Fibroblast of gingiva (primary cell): ENCODE measurements at regions not wholly inside any gene's neighbourhood (a gene's known extent, or its start where the extent isn't known, plus 50 kb on each side); places are given as distances from the start of the nearest gene placed in this dataset.

ENCODE experiments used
- DNase-seq: peaks from one replicate; pipeline ENCODE4 v3.0.0-alpha.2; 2011; ENCODE audit warnings: low read depth

- DNase-seq, result no peak
Observed at GRCh38 chr2:10985260-10985659, 73.5 kb downstream of the KCNF1 start.

GRCh38 chr2:10985901-10986535 lies 74.3 kb downstream of the KCNF1 start:
- DNase-seq, result no peak

GRCh38 chr2:10987439-10987838 lies 75.7 kb downstream of the KCNF1 start:
- DNase-seq, result no peak

- no peak for DNase-seq
Observed at GRCh38 chr2:10987861-10988260, 76.1 kb downstream of the KCNF1 start.

GRCh38 chr2:10989151-10989550 lies 77.4 kb downstream of the KCNF1 start:
- no peak for DNase-seq

- DNase-seq, result no peak
Observed at GRCh38 chr2:10989782-10990181, 78.0 kb downstream of the KCNF1 start.

GRCh38 chr2:10990561-10991111 lies 78.9 kb downstream of the KCNF1 start:
- DNase-seq, result no peak

- no peak for DNase-seq
Observed at GRCh38 chr2:10992023-10992791, 80.5 kb downstream of the KCNF1 start.

- no peak for DNase-seq
Observed at GRCh38 chr2:10993001-10993481, 81.3 kb downstream of the KCNF1 start.

- no peak for DNase-seq
Observed at GRCh38 chr2:10995366-10995970, 83.7 kb downstream of the KCNF1 start.

- DNase-seq, result no peak
Observed at GRCh38 chr2:11004199-11004598, 92.5 kb downstream of the KCNF1 start.

- no peak for DNase-seq
Observed at GRCh38 chr2:11005032-11005431, 93.3 kb downstream of the KCNF1 start.

- no peak for DNase-seq
Observed at GRCh38 chr2:11006191-11006590, 94.5 kb downstream of the KCNF1 start.

GRCh38 chr2:11007331-11008264 lies 95.9 kb downstream of the KCNF1 start:
- DNase-seq, result no peak

- no peak for DNase-seq
Observed at GRCh38 chr2:11008773-11009172, 97.0 kb downstream of the KCNF1 start.

- no peak for DNase-seq
Observed at GRCh38 chr2:11009176-11009575, 97.4 kb downstream of the KCNF1 start.

GRCh38 chr2:11009891-11010290 lies 98.2 kb downstream of the KCNF1 start:
- DNase-seq, result no peak

GRCh38 chr2:11011359-11011758 lies 99.6 kb downstream of the KCNF1 start:
- no peak for DNase-seq

GRCh38 chr2:11012131-11012693 lies 100.5 kb downstream of the KCNF1 start:
- DNase-seq, result no peak

- DNase-seq, result no peak
Observed at GRCh38 chr2:11013196-11013595, 101.5 kb downstream of the KCNF1 start.

- DNase-seq, result no peak
Observed at GRCh38 chr2:11014026-11014425, 102.3 kb downstream of the KCNF1 start.
